Lung (tissue), 11 donors: ENCODE measurements at regions not wholly inside any gene's neighbourhood (a gene's known extent, or its start where the extent isn't known, plus 50 kb on each side); places are given as distances from the start of the nearest gene placed in this dataset.

Source experiments
- ATAC-seq: fragments of 200-7000 bp; cut with Tn5 transposase; one replicate; pipeline ENCODE4 v1.9.1; 2020; ENCODE audit warnings: moderate number of reproducible peaks; ENCODE audit not compliant: insufficient read depth, low FRiP score
- DNase-seq, 3 donors: peaks; one replicate each; pipeline ENCODE4 v3.0.0-alpha.2; 2013 to 2017
- H3K27ac ChIP-seq, 2 donors: one replicate each; pipeline ENCODE4 v1.5.1; 2013; ENCODE audit warnings: mild to moderate bottlenecking in 2 of 2, moderate library complexity in 2 of 2, control low read depth in 1 of 2, inconsistent platforms in 1 of 2, low read depth in 1 of 2, low read length in 1 of 2
- H3K27me3 ChIP-seq, 3 donors: one replicate each; pipeline ENCODE4 v1.5.1; 2013; ENCODE audit warnings: low read length in 2 of 3; ENCODE audit not compliant: control insufficient read depth in 3 of 3, insufficient read depth in 3 of 3
- H3K36me3 ChIP-seq, 4 donors: one replicate each; pipeline ENCODE4 v1.5.1; 2013; ENCODE audit warnings: low read length in 4 of 4, mild to moderate bottlenecking in 1 of 4, moderate library complexity in 1 of 4; ENCODE audit not compliant: control insufficient read depth in 4 of 4, insufficient read depth in 4 of 4
- H3K4me1 ChIP-seq, 5 donors: one replicate each; pipeline ENCODE4 v1.5.1; 2013; ENCODE audit warnings: low read length in 5 of 5, mild to moderate bottlenecking in 2 of 5, moderate library complexity in 1 of 5; ENCODE audit not compliant: control insufficient read depth in 5 of 5, insufficient read depth in 5 of 5
- H3K4me3 ChIP-seq: one replicate; pipeline ENCODE4 v1.5.1; 2013; ENCODE audit warnings: mild to moderate bottlenecking, control low read depth, moderate library complexity
- H3K9ac ChIP-seq, 2 donors: one replicate each; pipeline ENCODE4 v1.5.1; 2013; ENCODE audit warnings: low read length in 2 of 2, control low read depth in 1 of 2; ENCODE audit not compliant: insufficient read depth in 1 of 2
- H3K9me3 ChIP-seq, 4 donors: one replicate each; pipeline ENCODE4 v1.5.1; 2013; ENCODE audit warnings: low read length in 3 of 4, mild to moderate bottlenecking in 1 of 4, moderate library complexity in 1 of 4; ENCODE audit not compliant: control insufficient read depth in 4 of 4, insufficient read depth in 3 of 4
- WGBS, 2 donors: extraction: QIAGEN DNeasy Blood & Tissue Kit; methylation state at CpG; one replicate each; pipeline ENCODE4 v1.1.7; 2013; 5-methylcytosine and 5-hydroxymethylcytosine counted together
- TF ChIP-seq, protein P1 (sequence below): IDR thresholded peaks from 2 replicates; pipeline ENCODE4 v1.5.1; 2012; ENCODE audit warnings: mild to moderate bottlenecking; ENCODE audit errors: control extremely low read depth, extremely low read depth
- donor health status: control.
- donor health status: control.
- donor health status: Bipolar disorder and iron deficiency.
- donor health status: healthy.
- donor health status: DM: yes; HTN: yes; CAD: no.

DNA sequence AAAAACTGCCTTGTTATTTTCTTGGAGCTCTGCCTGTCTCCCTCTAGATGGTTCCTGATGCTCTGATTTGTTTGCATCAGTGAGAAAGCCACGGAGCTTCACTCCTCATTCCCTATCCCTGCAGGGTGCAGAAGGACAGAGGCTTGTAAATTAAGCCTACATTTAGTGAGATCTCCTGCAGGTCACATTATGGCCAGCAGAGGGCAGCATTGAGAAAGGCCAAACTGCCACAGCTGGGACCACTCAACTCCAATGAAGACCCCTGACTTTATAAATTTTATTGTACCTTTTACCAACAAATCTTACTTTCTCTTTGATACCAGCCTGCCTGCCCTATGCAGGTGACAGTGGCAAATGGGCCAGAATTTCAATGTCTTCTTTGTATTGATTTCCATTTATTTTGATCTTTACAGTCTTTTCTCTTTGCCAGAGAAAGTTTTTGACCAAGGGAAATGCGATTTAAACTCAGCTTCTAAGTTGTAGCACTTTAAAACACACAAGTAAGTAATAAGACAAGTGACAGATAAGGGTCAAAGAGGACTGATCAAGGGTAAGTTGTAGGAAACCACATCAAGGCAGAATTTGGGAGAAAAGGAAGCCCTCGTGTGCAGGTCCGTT lies 1029.1 kb upstream of the KLHL29 start:
- no peak overlapping the region for H3K27ac ChIP-seq
- DNase-seq (peak; percentile 59 to 71 (median 67)), ATAC-seq (peak; percentile 49)
- TF ChIP-seq, protein P1, sequence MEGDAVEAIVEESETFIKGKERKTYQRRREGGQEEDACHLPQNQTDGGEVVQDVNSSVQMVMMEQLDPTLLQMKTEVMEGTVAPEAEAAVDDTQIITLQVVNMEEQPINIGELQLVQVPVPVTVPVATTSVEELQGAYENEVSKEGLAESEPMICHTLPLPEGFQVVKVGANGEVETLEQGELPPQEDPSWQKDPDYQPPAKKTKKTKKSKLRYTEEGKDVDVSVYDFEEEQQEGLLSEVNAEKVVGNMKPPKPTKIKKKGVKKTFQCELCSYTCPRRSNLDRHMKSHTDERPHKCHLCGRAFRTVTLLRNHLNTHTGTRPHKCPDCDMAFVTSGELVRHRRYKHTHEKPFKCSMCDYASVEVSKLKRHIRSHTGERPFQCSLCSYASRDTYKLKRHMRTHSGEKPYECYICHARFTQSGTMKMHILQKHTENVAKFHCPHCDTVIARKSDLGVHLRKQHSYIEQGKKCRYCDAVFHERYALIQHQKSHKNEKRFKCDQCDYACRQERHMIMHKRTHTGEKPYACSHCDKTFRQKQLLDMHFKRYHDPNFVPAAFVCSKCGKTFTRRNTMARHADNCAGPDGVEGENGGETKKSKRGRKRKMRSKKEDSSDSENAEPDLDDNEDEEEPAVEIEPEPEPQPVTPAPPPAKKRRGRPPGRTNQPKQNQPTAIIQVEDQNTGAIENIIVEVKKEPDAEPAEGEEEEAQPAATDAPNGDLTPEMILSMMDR: peak; percentile 59
- H3K4me1 ChIP-seq: no peaks in the 10 kb centered on the region
- 50 to 53% methylated on average over 4 of the region's 4 CpGs for WGBS, 2 donors
- H3K4me3 ChIP-seq: no peak overlapping the region
- H3K9me3 ChIP-seq: no peaks in the 10 kb centered on the region
- no peak overlapping the region for H3K9ac ChIP-seq
- no peaks in the 10 kb centered on the region for H3K36me3 ChIP-seq
- no peaks in the 10 kb centered on the region for H3K27me3 ChIP-seq

DNA sequence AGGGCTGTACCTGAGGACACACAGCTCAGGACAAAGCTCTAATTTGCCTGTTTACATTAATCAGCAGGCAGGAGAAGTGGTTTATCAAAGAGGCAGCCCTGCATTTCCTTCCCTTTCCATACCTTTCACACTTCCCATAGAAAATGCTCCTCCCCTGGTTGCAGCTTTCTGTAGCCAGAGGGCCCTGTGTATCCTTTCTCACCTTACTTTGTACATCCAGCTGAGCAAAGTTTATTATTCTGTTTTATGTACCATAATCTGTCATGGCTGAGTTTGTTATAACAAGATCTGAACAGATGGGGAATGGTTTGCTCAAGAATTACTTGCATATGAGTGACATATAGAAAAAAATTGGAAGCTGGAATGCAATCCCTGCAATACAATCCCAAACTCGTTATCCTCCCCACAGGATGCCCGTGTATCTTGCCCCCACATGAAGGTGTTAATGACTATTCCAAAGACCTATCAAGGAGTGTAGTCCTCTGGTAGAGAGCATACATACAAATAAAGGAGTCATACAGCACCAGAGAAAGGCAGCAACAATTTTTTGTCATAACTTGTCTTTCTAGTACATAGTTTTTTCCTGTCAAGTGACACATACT lies 1025.8 kb upstream of the KLHL29 start:
- Histone ChIP-seq H3K9ac (no peak overlapping the region), H3K27ac (no peak overlapping the region), H3K36me3 (no peaks in the 10 kb centered on the region), H3K9me3 (no peaks in the 10 kb centered on the region), H3K4me1 (no peaks in the 10 kb centered on the region), H3K27me3 (no peaks in the 10 kb centered on the region), H3K4me3 (no peak overlapping the region)
- ATAC-seq: no peak
- WGBS, 2 donors: 22 to 30% methylated on average over 2 of the region's 2 CpGs
- TF ChIP-seq, protein P1: no peak
- peak in 1 of 3 donors; percentile 14 for DNase-seq

DNA sequence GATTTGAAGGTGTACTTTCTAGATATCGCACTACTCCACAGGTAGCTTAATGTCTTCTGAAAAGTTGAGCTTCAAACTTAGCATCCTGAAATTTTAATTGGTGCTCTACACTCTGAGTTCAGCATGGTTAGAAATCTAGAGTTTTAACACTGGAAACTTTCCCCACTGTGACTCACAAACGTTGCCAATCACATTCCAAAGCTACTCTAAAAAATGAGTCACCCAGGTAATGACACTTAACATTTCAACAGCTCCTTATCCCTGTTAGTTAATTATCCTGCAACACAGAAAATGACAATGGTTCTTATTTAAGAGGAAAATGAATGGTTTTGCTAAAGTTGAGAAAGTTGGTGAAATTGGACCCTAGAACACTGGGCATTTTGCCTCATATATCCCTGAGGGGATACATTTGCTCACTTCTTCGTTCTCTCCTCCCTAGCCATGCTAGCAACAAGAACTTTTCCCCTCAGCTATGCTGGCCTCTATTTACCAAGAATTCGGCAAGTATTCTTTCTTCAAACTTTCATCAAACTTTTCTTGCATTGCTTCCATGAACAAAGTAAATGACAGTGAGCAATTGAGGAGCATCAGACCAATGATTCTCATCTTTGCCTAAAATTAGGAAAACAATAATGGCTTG lies 1024.1 kb upstream of the KLHL29 start:
- Histone ChIP-seq H3K27me3 (no peaks in the 10 kb centered on the region), H3K4me3 (no peak overlapping the region), H3K9me3 (peaks cover 0 to 3% (median 0%) of the 10 kb centered on the region in 4 donors), H3K36me3 (no peaks in the 10 kb centered on the region), H3K4me1 (no peaks in the 10 kb centered on the region), H3K27ac (no peak overlapping the region), H3K9ac (no peak overlapping the region)
- DNase-seq (peak in 1 of 3 donors; percentile 20), ATAC-seq (peak; percentile 71)
- TF ChIP-seq, protein P1: no peak
- 54 to 68% methylated on average over 4 of the region's 4 CpGs for WGBS, 2 donors
